ENCODE measurements at regions not wholly inside any gene's neighbourhood (a gene's known extent, or its start where the extent isn't known, plus 50 kb on each side); places are given as distances from the start of the nearest gene placed in this dataset.

GRCh38 chr10:61844116-61844822, 57.2 kb upstream of the ARID5B start:
- no peak for DNase-seq (ENCODE audit: insufficient read length)
- FAIRE-seq, result no peak
- TF ChIP-seq TAF1 (IDR thresholded peaks at IDR 0.05; ENCODE audit: borderline replicate concordance, low read depth, low read length) (no peak), POLR2A (IDR thresholded peaks at IDR 0.05; ENCODE audit: low read depth, low read length) (no peak), POLR2AphosphoS5 (IDR thresholded peaks at IDR 0.05; ENCODE audit: low read depth, low read length) (no peak)

GRCh38 chr10:61845196-61845949, 56.1 kb upstream of the ARID5B start:
- FAIRE-seq (no peak), DNase-seq (ENCODE audit: insufficient read length) (no peak)
- TF ChIP-seq POLR2A (IDR thresholded peaks at IDR 0.05; ENCODE audit: low read depth, low read length) (no peak), POLR2AphosphoS5 (IDR thresholded peaks at IDR 0.05; ENCODE audit: low read depth, low read length) (no peak), TAF1 (IDR thresholded peaks at IDR 0.05; ENCODE audit: borderline replicate concordance, low read depth, low read length) (no peak)

- DNase-seq (ENCODE audit: insufficient read length) (no peak), FAIRE-seq (no peak)
- no peak for TF ChIP-seq POLR2AphosphoS5 (IDR thresholded peaks at IDR 0.05; ENCODE audit: low read depth, low read length)
- no peak for TF ChIP-seq TAF1 (IDR thresholded peaks at IDR 0.05; ENCODE audit: borderline replicate concordance, low read depth, low read length)
- TF ChIP-seq POLR2A (IDR thresholded peaks at IDR 0.05; ENCODE audit: low read depth, low read length), result no peak
These were observed 55.6 kb upstream of the ARID5B start for GRCh38 chr10:61845950-61846268.

- DNase-seq (ENCODE audit: insufficient read length) (no peak), FAIRE-seq (no peak)
- TF ChIP-seq POLR2AphosphoS5 (IDR thresholded peaks at IDR 0.05; ENCODE audit: low read depth, low read length) (no peak), POLR2A (IDR thresholded peaks at IDR 0.05; ENCODE audit: low read depth, low read length) (no peak), TAF1 (IDR thresholded peaks at IDR 0.05; ENCODE audit: borderline replicate concordance, low read depth, low read length) (no peak)
These were observed 55.0 kb upstream of the ARID5B start for GRCh38 chr10:61846370-61847031.

GRCh38 chr10:61847087-61847486, 54.4 kb upstream of the ARID5B start:
- TF ChIP-seq TAF1 (IDR thresholded peaks at IDR 0.05; ENCODE audit: borderline replicate concordance, low read depth, low read length), result no peak
- TF ChIP-seq POLR2AphosphoS5 (IDR thresholded peaks at IDR 0.05; ENCODE audit: low read depth, low read length), result no peak
- no peak for TF ChIP-seq POLR2A (IDR thresholded peaks at IDR 0.05; ENCODE audit: low read depth, low read length)
- DNase-seq (ENCODE audit: insufficient read length) (no peak), FAIRE-seq (no peak)

- DNase-seq (ENCODE audit: insufficient read length) (no peak), FAIRE-seq (no peak)
- TF ChIP-seq POLR2AphosphoS5 (IDR thresholded peaks at IDR 0.05; ENCODE audit: low read depth, low read length) (no peak), POLR2A (IDR thresholded peaks at IDR 0.05; ENCODE audit: low read depth, low read length) (no peak), TAF1 (IDR thresholded peaks at IDR 0.05; ENCODE audit: borderline replicate concordance, low read depth, low read length) (no peak)
These were observed 53.9 kb upstream of the ARID5B start for GRCh38 chr10:61847640-61848039.

- TF ChIP-seq POLR2AphosphoS5 (IDR thresholded peaks at IDR 0.05; ENCODE audit: low read depth, low read length) (no peak), TAF1 (IDR thresholded peaks at IDR 0.05; ENCODE audit: borderline replicate concordance, low read depth, low read length) (no peak), POLR2A (IDR thresholded peaks at IDR 0.05; ENCODE audit: low read depth, low read length) (no peak)
- DNase-seq (ENCODE audit: insufficient read length) (no peak), FAIRE-seq (no peak)
These were observed 51.1 kb upstream of the ARID5B start for GRCh38 chr10:61850376-61850775.

Measured in GM12892 (cell line).